HG02623 (cell line): ENCODE measurements at regions not wholly inside any gene's neighbourhood (a gene's known extent, or its start where the extent isn't known, plus 50 kb on each side); places are given as distances from the start of the nearest gene placed in this dataset.
"Not testable (repeated sequence)": the region's sequence is repeated elsewhere in the genome, so short reads cannot be mapped to it uniquely, and the experiment has no call there.

Experiments used
- ATAC-seq: cut with Tn5 transposase; IDR thresholded peaks from one replicate; pipeline ENCODE4 v1.9.1; 2021; ENCODE audit warnings: moderate library complexity; ENCODE audit not compliant: unreplicated experiment

- ATAC-seq: not testable (repeated sequence)
Measured at GRCh38 chr15:91655563-91656290, 197.8 kb upstream of the SLCO3A1 start.

- ATAC-seq: no peak
Measured at GRCh38 chr15:91660174-91660649, 193.3 kb upstream of the SLCO3A1 start.

- ATAC-seq: no peak
Measured at GRCh38 chr15:91664224-91664836, 189.2 kb upstream of the SLCO3A1 start.

- no peak for ATAC-seq
Measured at GRCh38 chr15:91665212-91665611, 188.3 kb upstream of the SLCO3A1 start.

- ATAC-seq: no peak
Measured at GRCh38 chr15:91668370-91668769, 185.1 kb upstream of the SLCO3A1 start.

- ATAC-seq: no peak
Measured at GRCh38 chr15:91670108-91670507, 183.4 kb upstream of the SLCO3A1 start.

GRCh38 chr15:91678003-91678402 is 175.5 kb upstream of the SLCO3A1 start:
- no peak for ATAC-seq

GRCh38 chr15:91679447-91679846 is 174.1 kb upstream of the SLCO3A1 start:
- ATAC-seq: no peak

GRCh38 chr15:91685436-91685835 is 168.1 kb upstream of the SLCO3A1 start:
- no peak for ATAC-seq

GRCh38 chr15:91688811-91689210 is 164.7 kb upstream of the SLCO3A1 start:
- ATAC-seq: no peak

GRCh38 chr15:91689377-91689776 is 164.1 kb upstream of the SLCO3A1 start:
- no peak for ATAC-seq

- no peak for ATAC-seq
Measured at GRCh38 chr15:91692596-91692995, 160.9 kb upstream of the SLCO3A1 start.

- no peak for ATAC-seq
Measured at GRCh38 chr15:91694131-91694830, 159.2 kb upstream of the SLCO3A1 start.

GRCh38 chr15:91694831-91695210 is 158.7 kb upstream of the SLCO3A1 start:
- ATAC-seq: no peak

- no peak for ATAC-seq
Measured at GRCh38 chr15:91695799-91696198, 157.7 kb upstream of the SLCO3A1 start.

- no peak for ATAC-seq
Measured at GRCh38 chr15:91696981-91697380, 156.5 kb upstream of the SLCO3A1 start.

GRCh38 chr15:91698241-91698640 is 155.3 kb upstream of the SLCO3A1 start:
- no peak for ATAC-seq

- ATAC-seq: no peak
Measured at GRCh38 chr15:91699741-91700140, 153.8 kb upstream of the SLCO3A1 start.

- ATAC-seq: no peak
Measured at GRCh38 chr15:91703274-91703673, 150.2 kb upstream of the SLCO3A1 start.

GRCh38 chr15:91704343-91704742 is 149.2 kb upstream of the SLCO3A1 start:
- no peak for ATAC-seq

- ATAC-seq: peak; percentile 55
Measured at GRCh38 chr15:91706322-91707032, 147.0 kb upstream of the SLCO3A1 start.
